IMR-90 (cell line): ENCODE measurements at regions not wholly inside any gene's neighbourhood (a gene's known extent, or its start where the extent isn't known, plus 50 kb on each side); places are given as distances from the start of the nearest gene placed in this dataset.

Experiments
- ATAC-seq: fragments of 200-7000 bp; cut with Tn5 transposase; 2 replicates; pipeline ENCODE4 v1.9.1; 2020; ENCODE audit warnings: low read depth, mild to moderate bottlenecking, moderate library complexity
- BruUV-seq: library from RNA; stranded (reverse); fragments of 400-500 nt; replicated peaks from 2 replicates; lab custom pipeline; 2021; lab: Mats Ljungman, UMichigan
- CTCF ChIA-PET: fragments of 300-600 bp; formaldehyde crosslinking; extraction: SDS; loops from one replicate; lab custom pipeline; 2021; ENCODE audit warnings: antibody characterized with exemption; lab: Yijun Ruan, JAX
- POLR2A ChIA-PET: fragments of 300-600 bp; sonication (Branson Sonifier 250); formaldehyde crosslinking; loops from one replicate; lab custom pipeline; 2022; ENCODE audit warnings: antibody characterized with exemption; ENCODE audit not compliant: unreplicated experiment; lab: Charles Lee
- DNase-seq: peaks from one replicate; pipeline ENCODE4 v3.0.0; 2013
- H2AFZ ChIP-seq: replicated peaks from 2 replicates; pipeline ENCODE3; 2013; ENCODE audit warnings: low read length, mild to moderate bottlenecking; ENCODE audit not compliant: poor library complexity
- H2AK5ac ChIP-seq: 2 replicates; pipeline ENCODE4 v1.6.1; 2013; ENCODE audit warnings: low read depth, low read length, inconsistent platforms
- H2AK9ac ChIP-seq: replicated peaks from 2 replicates; pipeline ENCODE3; 2013; ENCODE audit warnings: mild to moderate bottlenecking, low read depth, low read length, moderate library complexity; ENCODE audit not compliant: poor library complexity
- H2BK120ac ChIP-seq: 2 replicates; pipeline ENCODE4 v1.6.1; 2013; ENCODE audit warnings: low read depth, low read length, inconsistent platforms
- H2BK15ac ChIP-seq: 3 replicates; pipeline ENCODE4 v1.6.1; 2013; ENCODE audit warnings: low read depth, low read length, inconsistent platforms
- H2BK20ac ChIP-seq: 2 replicates; pipeline ENCODE4 v1.6.1; 2013; ENCODE audit warnings: low read depth, mild to moderate bottlenecking, inconsistent platforms, low read length, moderate library complexity
- H2BK5ac ChIP-seq: 2 replicates; pipeline ENCODE4 v1.6.1; 2013; ENCODE audit warnings: mild to moderate bottlenecking, low read depth, low read length, inconsistent platforms; ENCODE audit not compliant: poor library complexity, severe bottlenecking
- H3K14ac ChIP-seq: replicated peaks from 2 replicates; pipeline ENCODE4 v1.6.1; 2013; ENCODE audit warnings: low read depth, low read length, inconsistent platforms
- H3K18ac ChIP-seq: 2 replicates; pipeline ENCODE4 v1.6.1; 2013; ENCODE audit warnings: low read depth, low read length, control low read depth
- H3K23ac ChIP-seq: 2 replicates; pipeline ENCODE4 v1.6.1; 2013; ENCODE audit warnings: low read depth, low read length, inconsistent platforms
- H3K27ac ChIP-seq: 2 replicates; pipeline ENCODE4 v1.5.1; 2013; ENCODE audit warnings: mild to moderate bottlenecking, control low read depth, low read length; ENCODE audit not compliant: insufficient read depth
- H3K27me3 ChIP-seq: 2 replicates; pipeline ENCODE4 v1.6.1; 2013; ENCODE audit warnings: low read length; ENCODE audit not compliant: control insufficient read depth, insufficient read depth
- H3K36me3 ChIP-seq: 2 replicates; pipeline ENCODE4 v1.6.1; 2013; ENCODE audit warnings: low read length, mixed read lengths; ENCODE audit not compliant: control insufficient read depth, insufficient read depth
- H3K4ac ChIP-seq: 2 replicates; pipeline ENCODE4 v1.6.1; 2013; ENCODE audit warnings: low read depth, low read length, inconsistent platforms
- H3K4me1 ChIP-seq: 2 replicates; pipeline ENCODE4 v1.6.1; 2013; ENCODE audit warnings: low read length, mixed read lengths; ENCODE audit not compliant: control insufficient read depth, insufficient read depth
- H3K4me2 ChIP-seq: 2 replicates; pipeline ENCODE4 v1.6.1; 2013; ENCODE audit warnings: low read depth, mild to moderate bottlenecking, control low read depth, low read length, moderate library complexity
- H3K4me3 ChIP-seq: 2 replicates; pipeline ENCODE4 v1.5.1; 2013; ENCODE audit warnings: low read depth, mild to moderate bottlenecking, control low read depth, low read length, moderate library complexity; ENCODE audit not compliant: insufficient read depth
- H3K56ac ChIP-seq: 2 replicates; pipeline ENCODE4 v1.6.1; 2013; ENCODE audit warnings: low read length, inconsistent platforms; ENCODE audit not compliant: insufficient read depth; ENCODE audit errors: extremely low read depth
- H3K79me1 ChIP-seq, 2 experiments: 2 replicates each; pipeline ENCODE4 v1.6.1; 2013; ENCODE audit warnings: low read length in 2 of 2, inconsistent platforms in 1 of 2, low read depth in 1 of 2
- H3K9ac ChIP-seq: 2 replicates; pipeline ENCODE4 v1.6.1; 2013; ENCODE audit warnings: low read depth, low read length, control low read depth
- H3K9me1 ChIP-seq: 2 replicates; pipeline ENCODE4 v1.6.1; 2013; ENCODE audit warnings: low read length, inconsistent platforms; ENCODE audit not compliant: insufficient read depth
- H3K9me3 ChIP-seq: 2 replicates; pipeline ENCODE4 v1.6.1; 2013; ENCODE audit warnings: low read length; ENCODE audit not compliant: control insufficient read depth, insufficient read depth
- H4K20me1 ChIP-seq: 2 replicates; pipeline ENCODE4 v1.6.1; 2013; ENCODE audit warnings: low read length, inconsistent platforms; ENCODE audit not compliant: insufficient read depth
- H4K5ac ChIP-seq: 2 replicates; pipeline ENCODE4 v1.6.1; 2013; ENCODE audit warnings: mild to moderate bottlenecking, low read depth, low read length, control low read depth
- H4K8ac ChIP-seq, 2 experiments: 2 replicates each; pipeline ENCODE4 v1.6.1; 2013; ENCODE audit warnings: low read depth in 2 of 2, low read length in 2 of 2, control low read depth in 1 of 2, inconsistent platforms in 1 of 2
- H4K91ac ChIP-seq: 2 replicates; pipeline ENCODE4 v1.6.1; 2013; ENCODE audit warnings: low read depth, low read length, inconsistent platforms; ENCODE audit not compliant: insufficient read depth
- CEBPB ChIP-seq: IDR thresholded peaks from 2 replicates; pipeline ENCODE4 v1.6.1; 2012; ENCODE audit warnings: low read depth, low read length, improper control_type of control experiment
- FOS ChIP-seq: fragments of 150-350 bp; IDR thresholded peaks from 2 replicates; pipeline ENCODE4 v1.6.1; 2016; ENCODE audit warnings: low read depth, low read length
- MAZ ChIP-seq: IDR thresholded peaks from 2 replicates; pipeline ENCODE4 v1.6.1; 2012; ENCODE audit warnings: low read depth, mild to moderate bottlenecking, low read length, improper control_type of control experiment, moderate library complexity, borderline replicate concordance
- WGBS, 2 experiments: methylation state at CpG; one replicate each; pipeline versions ENCODE4 v1.1.5 to v1.1.7; 2013; ENCODE audit warnings: missing lambda C conversion rate in 2 of 2; ENCODE audit not compliant: insufficient read length in 1 of 2; ENCODE audit errors: extremely low coverage in 2 of 2; 5-methylcytosine and 5-hydroxymethylcytosine counted together
- dilution Hi-C: fragments of 300-500 bp; cut with HindIII; formaldehyde crosslinking; loops from one replicate; pipeline ENCODE4 v1.14.3; 2018; ENCODE audit warnings: low sequenced_read_pairs; ENCODE audit not compliant: unreplicated experiment
- in situ Hi-C: fragments of 300-500 bp; cut with MboI; formaldehyde crosslinking; loops from 3 replicates; pipeline ENCODE4 v1.14.3; 2019; ENCODE audit warnings: low sequenced_read_pairs, inconsistent platforms, mixed read lengths
- intact Hi-C: fragments of 100-400 bp; cut with micrococcal nuclease; formaldehyde crosslinking; loops from 2 replicates; pipeline ENCODE4 v1.10.0; 2022

- H3K4me1 ChIP-seq, result peaks cover 8% of the 10 kb centered on the region
- ChIA-PET POLR2A (no interaction called here), CTCF (interaction anchor here (1.1 to 1.6 kb wide), 2 partner anchors 23 to 264 kb away, joined by 3 read pairs; no protein-coding TSS in a partner anchor)
- no peak overlapping the region for H2AFZ ChIP-seq
- H4K5ac ChIP-seq, result no peak overlapping the region
- no peak overlapping the region for H4K8ac ChIP-seq
- H3K79me1 ChIP-seq, result no peaks in the 10 kb centered on the region
- no peak overlapping the region for H3K14ac ChIP-seq
- WGBS, 2 experiments, result no CpG with 5 or more reads among the region's 4 CpGs
- in situ Hi-C loops (no loop called here), intact Hi-C loops (no loop called here), dilution Hi-C loops (no loop called here)
- H2BK15ac ChIP-seq, result no peak overlapping the region
- H3K36me3 ChIP-seq, result no peaks in the 10 kb centered on the region
- no peak overlapping the region for H2AK5ac ChIP-seq
- no peak; the same call in 1 of the 2 replicates for ATAC-seq
- no peak overlapping the region for H2BK5ac ChIP-seq
- no peak overlapping the region for H3K23ac ChIP-seq
- no peak overlapping the region for H3K18ac ChIP-seq
- no peak overlapping the region for H3K56ac ChIP-seq
- peak; percentile 71 for DNase-seq
- H3K9me1 ChIP-seq, result no peaks in the 10 kb centered on the region; the same call in 1 of the 2 replicates
- H3K27me3 ChIP-seq, result no peaks in the 10 kb centered on the region
- no peaks in the 10 kb centered on the region for H4K20me1 ChIP-seq
- H2BK20ac ChIP-seq, result no peak overlapping the region
- no peak overlapping the region for H3K4me3 ChIP-seq
- H2AK9ac ChIP-seq, result no peak overlapping the region
- TF ChIP-seq FOS (peak; percentile 70), CEBPB (peak; percentile 96), MAZ (no peak)
- H4K91ac ChIP-seq, result no peak overlapping the region
- H2BK120ac ChIP-seq, result no peak overlapping the region
- H3K9ac ChIP-seq, result no peak overlapping the region
- H3K4me2 ChIP-seq, result no peak overlapping the region
- H3K27ac ChIP-seq, result no peak overlapping the region
- H3K9me3 ChIP-seq, result no peaks in the 10 kb centered on the region
- no TSS peak for BruUV-seq
- H3K4ac ChIP-seq, result no peak overlapping the region
These were observed 303.1 kb upstream of the RUNX1 start for GRCh38 chr21:35352066-35352770.
